Hematopoietic multipotent progenitor cell treated with erythropoietin and hydrocortisone succinate and interleukin-3 and kit ligand, for 15 days (in vitro differentiated cells): ENCODE measurements at regions not wholly inside any gene's neighbourhood (a gene's known extent, or its start where the extent isn't known, plus 50 kb on each side); places are given as distances from the start of the nearest gene placed in this dataset.
"Not testable (repeated sequence)": the region's sequence is repeated elsewhere in the genome, so short reads cannot be mapped to it uniquely, and the experiment has no call there.

Experiments used
- DNase-seq: peaks from one replicate; pipeline ENCODE4 v3.0.0-alpha.2; 2015; ENCODE audit warnings: low spot score

- no peak for DNase-seq
Observed at GRCh38 chr2:16104315-16104948, 164.1 kb downstream of the MYCN start.

DNA sequence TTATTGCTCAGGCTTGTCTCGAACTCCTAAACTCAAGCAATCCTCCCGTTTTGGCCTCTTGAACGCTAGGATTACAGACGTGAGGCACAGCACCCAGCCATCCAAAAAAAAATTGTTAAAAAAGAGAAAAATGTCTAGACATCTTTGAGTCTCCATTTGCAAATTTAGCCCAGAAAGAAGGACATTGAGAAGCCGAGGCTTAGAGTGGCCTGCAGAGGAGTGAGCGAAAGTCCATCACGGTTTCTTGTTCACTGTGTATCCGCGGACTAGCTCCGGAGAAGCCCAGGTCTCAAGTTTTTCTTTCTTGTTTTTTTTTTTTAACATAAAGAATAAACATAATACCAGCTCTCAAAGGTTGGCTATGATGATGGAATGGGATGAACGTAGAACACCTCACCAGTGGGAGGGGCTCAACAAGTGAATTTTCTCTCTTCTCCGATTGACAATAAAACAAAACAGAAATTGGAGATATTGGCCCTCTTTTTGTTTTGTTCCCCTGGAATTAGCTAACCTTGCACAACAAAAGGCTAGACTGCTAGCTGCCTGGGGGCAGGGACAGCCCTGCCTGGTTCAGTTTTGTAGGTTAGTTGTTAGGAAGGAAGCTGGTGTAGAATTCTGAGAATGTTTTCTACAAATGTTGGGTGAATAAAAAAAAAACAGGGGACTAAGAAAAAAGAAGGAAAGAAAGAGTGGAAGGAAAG is 163.4 kb downstream of the MYCN start:
- no peak for DNase-seq

GRCh38 chr2:16102976-16103380 is 162.6 kb downstream of the MYCN start:
- DNase-seq: no peak

DNA sequence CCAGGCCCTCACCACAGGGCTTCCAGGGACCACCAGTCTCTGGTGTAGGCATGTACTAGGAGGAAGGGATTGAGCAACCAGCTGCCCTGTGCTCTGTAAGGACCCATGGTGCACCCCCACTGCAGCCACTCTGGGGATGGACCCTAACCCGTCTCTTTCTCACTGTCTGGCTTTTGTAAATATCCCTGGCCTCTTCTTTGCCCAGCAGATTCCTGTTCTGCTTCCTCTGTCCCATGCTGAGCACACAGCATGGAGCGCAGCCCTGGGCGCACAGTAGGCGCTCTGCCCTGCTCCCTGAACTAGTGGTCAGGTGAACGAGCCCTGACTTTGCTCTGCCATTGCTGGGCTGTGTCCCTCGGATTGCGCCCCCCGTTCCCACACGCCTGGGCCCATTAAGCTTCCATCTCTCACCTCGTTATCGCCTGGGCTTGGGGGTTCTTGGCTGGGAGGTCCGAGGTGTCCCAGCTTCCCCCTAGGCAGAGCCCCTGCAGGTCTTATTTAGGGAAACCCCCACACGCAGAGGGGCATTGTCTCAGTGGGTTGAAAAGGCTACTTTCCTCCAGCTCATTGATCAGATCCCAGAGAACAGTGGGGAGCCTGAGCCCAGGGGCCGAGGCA is 162.1 kb downstream of the MYCN start:
- DNase-seq: no peak

GRCh38 chr2:16101196-16101595 is 160.8 kb downstream of the MYCN start:
- DNase-seq: no peak

- no peak for DNase-seq
Observed at GRCh38 chr2:16100006-16100405, 159.7 kb downstream of the MYCN start.

- no peak for DNase-seq
Observed at GRCh38 chr2:16099326-16099725, 159.0 kb downstream of the MYCN start.

GRCh38 chr2:16096962-16097361 is 156.6 kb downstream of the MYCN start:
- no peak for DNase-seq

- DNase-seq: not testable (repeated sequence)
Observed at GRCh38 chr2:16095483-16095882, 155.1 kb downstream of the MYCN start.

DNA sequence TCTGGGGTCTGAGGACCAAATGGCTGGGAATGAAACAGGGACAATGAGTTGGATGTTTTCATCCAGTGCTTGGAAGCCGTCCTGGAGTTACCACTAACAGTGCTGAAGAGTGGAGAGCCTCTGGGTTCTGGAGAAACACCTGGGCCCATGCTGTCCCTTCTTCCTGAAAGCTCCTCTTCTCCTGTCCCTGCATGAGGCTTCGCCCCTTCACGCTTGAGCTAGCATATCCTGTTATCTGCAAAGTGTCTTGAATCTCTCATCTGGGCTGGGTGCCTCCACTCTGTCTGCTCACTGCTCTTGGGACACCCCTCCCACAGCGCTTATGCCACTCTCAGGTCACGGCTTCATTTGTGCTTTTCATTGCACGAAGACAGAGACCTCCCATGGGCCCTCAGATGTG is 154.5 kb downstream of the MYCN start:
- DNase-seq: no peak

DNA sequence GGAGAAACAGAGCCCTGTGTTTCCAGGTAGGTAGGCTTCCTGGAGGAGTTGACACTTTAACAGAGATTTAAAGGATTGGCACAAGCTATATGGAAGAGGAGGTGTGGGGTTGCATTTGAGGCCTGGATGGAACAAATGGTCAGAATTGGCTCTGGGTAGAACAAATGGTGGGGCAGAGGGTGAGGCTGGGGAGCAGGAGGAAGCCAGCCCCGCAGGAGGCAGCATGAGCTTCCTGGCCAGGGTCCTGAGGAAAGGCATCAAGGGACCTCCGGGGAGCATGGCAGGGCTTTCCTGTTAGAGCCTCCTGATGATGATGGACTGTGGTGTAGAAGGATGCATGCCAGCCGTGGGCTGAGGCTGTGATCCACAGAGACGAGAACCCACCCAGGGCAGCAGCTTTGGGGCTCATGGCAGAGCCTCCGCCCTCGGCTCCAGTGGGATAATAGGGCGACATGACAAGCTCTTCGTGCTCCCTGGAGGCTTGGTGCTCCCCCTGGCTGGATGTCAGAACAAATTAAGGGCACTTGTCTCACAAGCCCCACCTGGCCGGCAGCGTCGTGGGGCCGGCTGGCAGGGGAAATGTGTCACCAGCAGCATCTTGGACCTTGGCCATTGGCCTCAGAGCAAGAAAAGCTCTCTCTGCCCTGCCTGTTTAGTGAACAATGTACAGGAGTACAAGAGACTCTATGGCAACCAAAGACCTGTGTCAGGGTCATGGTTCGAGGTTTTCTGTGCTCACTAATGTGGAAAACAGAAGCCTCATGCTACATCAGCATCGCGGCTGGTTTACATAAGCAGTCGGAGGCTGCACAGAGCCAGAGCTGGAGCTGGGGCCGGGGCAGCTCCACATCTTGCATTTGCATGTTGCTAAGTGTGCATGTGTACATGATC is 153.5 kb downstream of the MYCN start:
- DNase-seq: no peak

DNA sequence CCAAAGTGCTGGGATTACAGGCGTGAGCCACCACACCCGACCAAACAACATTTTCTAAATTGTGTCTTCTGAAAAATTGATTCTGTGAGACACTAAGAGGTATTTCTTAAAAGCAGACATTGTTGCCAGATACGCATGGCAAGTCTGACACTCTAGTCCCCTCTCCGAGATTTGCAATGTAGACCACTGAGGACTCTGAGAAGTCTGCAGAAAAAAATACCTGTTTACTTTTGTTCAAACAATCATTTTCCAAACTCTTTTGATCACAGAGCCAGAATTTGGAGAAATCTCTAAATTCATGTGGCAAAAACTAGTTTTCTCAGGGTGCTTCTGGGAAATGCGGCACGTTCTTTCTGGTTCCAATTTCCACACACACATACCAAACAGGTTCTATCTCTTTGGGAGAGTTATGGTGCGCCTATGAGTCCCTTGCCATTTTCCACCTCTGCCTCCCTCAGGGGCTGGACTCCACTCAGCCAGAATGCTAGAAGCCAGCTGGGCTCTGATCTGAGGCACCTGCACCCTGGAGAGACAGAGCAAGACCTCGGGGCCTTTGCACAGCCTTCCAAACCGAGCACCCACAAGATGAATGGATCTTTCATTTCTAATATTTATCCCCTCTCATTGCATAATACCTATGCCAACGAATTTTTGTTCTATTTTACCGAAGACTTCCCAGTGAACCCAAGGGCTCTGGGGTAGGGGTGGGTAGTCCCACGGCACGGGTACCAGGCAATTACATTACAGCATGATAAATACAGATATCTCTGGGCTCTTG is 152.7 kb downstream of the MYCN start:
- DNase-seq: no peak

GRCh38 chr2:16091576-16092282 is 151.4 kb downstream of the MYCN start:
- no peak for DNase-seq

DNA sequence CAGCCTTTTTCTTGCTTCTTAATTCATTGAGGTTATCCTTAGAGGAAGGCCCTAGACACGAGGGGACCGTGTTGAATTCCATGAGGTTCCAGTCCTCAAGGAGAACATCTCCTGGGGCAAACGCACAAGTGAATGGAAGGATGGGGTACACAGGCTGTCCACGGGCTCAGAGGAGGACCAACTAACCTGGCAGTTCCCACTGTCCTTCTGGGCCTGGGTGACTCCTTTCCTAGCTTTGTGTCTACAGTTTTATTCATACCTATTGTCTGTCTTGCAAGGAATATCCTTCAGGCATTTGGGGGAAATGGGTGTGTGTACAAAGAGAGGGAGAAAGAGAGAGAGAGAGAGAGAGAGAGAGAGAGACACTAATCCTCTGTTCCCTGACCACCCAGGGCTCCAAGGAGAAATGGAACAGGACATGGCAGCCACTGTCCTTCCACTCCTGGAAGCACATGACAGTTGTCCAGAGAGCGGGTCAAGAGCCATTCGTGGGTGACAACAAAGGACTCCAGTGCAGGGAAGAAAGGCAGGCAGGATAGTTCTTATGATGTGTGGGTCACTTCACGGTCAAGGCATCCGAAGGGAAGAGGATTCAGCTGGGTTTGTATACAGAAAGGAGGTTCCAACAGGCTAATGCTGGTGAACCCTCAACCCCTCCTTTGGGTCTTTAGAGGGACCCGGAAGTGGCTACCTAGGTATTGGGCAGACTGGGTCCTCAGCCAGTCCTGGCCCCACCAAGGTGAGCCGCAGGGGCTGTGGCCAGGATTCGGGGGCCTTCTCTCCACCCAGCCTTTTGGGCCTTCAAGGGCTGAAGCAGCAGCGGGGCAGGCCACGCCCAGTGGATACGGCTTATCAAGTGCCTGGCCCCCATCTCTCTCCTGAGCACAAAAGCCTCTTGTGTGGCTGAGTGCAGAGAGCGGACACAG is 150.6 kb downstream of the MYCN start:
- no peak for DNase-seq

- DNase-seq: not testable (repeated sequence)
Observed at GRCh38 chr2:16089491-16089890, 149.1 kb downstream of the MYCN start.

DNA sequence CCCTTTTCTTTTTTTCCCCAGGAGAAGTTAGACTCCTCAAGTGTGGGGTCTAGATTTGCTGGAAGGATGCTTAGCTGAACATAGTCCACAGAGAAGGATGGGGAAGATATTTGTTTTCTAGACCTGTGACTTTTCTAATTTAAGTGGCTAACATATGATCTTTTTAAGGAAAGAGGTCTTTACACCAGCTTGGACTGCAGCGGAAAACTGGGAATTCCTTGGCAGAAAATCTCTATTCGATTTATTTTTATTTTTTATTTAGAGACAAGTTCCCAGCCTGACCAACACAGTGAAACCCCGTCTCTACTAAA is 148.4 kb downstream of the MYCN start:
- no peak for DNase-seq

GRCh38 chr2:16088035-16088801 is 147.9 kb downstream of the MYCN start:
- no peak for DNase-seq

DNA sequence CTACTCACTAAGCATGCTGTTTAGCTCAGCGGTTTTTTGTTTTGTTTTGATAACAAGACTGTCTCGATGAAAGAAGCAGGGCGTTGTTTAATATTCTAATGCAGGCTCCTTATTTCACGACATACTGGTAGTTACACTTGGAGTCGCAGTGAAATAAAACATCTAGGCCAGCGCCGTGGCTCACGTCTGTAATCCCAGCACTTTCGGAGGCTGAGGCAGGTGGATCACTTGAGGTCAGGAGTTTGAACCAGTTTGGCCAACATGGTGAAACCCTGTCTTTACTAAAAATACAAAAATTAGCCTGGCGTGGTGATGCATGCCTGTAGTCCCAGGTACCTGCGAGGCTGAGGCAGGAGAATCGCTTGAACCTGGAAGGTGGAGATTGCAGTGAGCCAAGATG is 145.8 kb downstream of the MYCN start:
- DNase-seq: not testable (repeated sequence)

- no peak for DNase-seq
Observed at GRCh38 chr2:16085073-16085472, 144.7 kb downstream of the MYCN start.
